Esophagus muscularis mucosa (tissue), 4 donors: ENCODE measurements at regions not wholly inside any gene's neighbourhood (a gene's known extent, or its start where the extent isn't known, plus 50 kb on each side); places are given as distances from the start of the nearest gene placed in this dataset.

Experiments used
- EP300 ChIP-seq: sonication (generic); formaldehyde crosslinking; IDR thresholded peaks from one replicate; pipeline ENCODE4 v1.6.1; 2017; ENCODE audit warnings: antibody characterized with exemption
- POLR2A ChIP-seq: fragments of 450-650 bp; IDR thresholded peaks from one replicate; pipeline ENCODE4 v1.6.1; 2017; ENCODE audit warnings: antibody characterized with exemption, moderate library complexity, mild to moderate bottlenecking, low read depth
- POLR2AphosphoS5 ChIP-seq, 2 donors: sonication (generic); formaldehyde crosslinking; IDR thresholded peaks; one replicate each; pipeline ENCODE4 v1.6.1; 2017; ENCODE audit warnings: antibody characterized with exemption in 2 of 2
- TF ChIP-seq, protein P1 (sequence below), 3 experiments: fragments of 200-600 bp in 2 of 3; fragments of 450-650 bp in 1 of 3; sonication (generic) in 2 of 3; IDR thresholded peaks; one replicate each; pipeline ENCODE4 v1.5.1; 2017 to 2019; ENCODE audit warnings: antibody characterized with exemption in 3 of 3, mild to moderate bottlenecking in 2 of 3, moderate library complexity in 1 of 3

DNA sequence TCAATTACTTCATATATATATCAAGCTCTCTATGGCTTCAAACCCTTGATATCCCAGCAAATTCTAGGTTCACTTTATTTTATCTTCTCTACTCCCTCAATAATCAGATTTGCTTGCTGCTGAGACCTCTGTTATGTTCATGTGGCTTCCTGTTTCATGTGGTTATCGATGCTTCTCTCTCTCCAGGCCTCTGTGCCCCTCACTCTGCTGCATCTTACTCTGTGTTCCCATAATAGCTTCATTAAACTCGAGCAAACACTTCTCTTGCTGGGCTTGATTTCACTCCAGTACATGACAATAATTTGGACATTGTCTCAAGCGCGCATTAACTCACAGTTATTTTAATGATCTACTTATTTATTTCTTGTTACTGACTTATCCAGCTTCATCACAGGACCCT, 798.8 kb downstream of the CDH9 start:
- TF ChIP-seq, protein P1, sequence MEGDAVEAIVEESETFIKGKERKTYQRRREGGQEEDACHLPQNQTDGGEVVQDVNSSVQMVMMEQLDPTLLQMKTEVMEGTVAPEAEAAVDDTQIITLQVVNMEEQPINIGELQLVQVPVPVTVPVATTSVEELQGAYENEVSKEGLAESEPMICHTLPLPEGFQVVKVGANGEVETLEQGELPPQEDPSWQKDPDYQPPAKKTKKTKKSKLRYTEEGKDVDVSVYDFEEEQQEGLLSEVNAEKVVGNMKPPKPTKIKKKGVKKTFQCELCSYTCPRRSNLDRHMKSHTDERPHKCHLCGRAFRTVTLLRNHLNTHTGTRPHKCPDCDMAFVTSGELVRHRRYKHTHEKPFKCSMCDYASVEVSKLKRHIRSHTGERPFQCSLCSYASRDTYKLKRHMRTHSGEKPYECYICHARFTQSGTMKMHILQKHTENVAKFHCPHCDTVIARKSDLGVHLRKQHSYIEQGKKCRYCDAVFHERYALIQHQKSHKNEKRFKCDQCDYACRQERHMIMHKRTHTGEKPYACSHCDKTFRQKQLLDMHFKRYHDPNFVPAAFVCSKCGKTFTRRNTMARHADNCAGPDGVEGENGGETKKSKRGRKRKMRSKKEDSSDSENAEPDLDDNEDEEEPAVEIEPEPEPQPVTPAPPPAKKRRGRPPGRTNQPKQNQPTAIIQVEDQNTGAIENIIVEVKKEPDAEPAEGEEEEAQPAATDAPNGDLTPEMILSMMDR (IDR thresholded peaks at IDR 0.05) = no peak
- no peak for TF ChIP-seq EP300
- TF ChIP-seq POLR2AphosphoS5 (IDR thresholded peaks at IDR 0.05) = no peak
- TF ChIP-seq POLR2A = no peak
